HepG2 (cell line): ENCODE measurements at regions not wholly inside any gene's neighbourhood (a gene's known extent, or its start where the extent isn't known, plus 50 kb on each side); places are given as distances from the start of the nearest gene placed in this dataset.

ENCODE experiments used
- ARID2 ChIP-seq: sonication (generic); formaldehyde crosslinking; IDR thresholded peaks from 2 replicates; pipeline ENCODE4 v1.8.1; 2022; ENCODE audit warnings: mild to moderate bottlenecking, missing genetic modification reagents, borderline replicate concordance
- DNMT1 ChIP-seq: sonication (generic); formaldehyde crosslinking; IDR thresholded peaks from 2 replicates; pipeline ENCODE4 v1.5.1; 2020; ENCODE audit warnings: mild to moderate bottlenecking, missing genetic modification reagents
- FOXM1 ChIP-seq: sonication (generic); formaldehyde crosslinking; IDR thresholded peaks from 2 replicates; pipeline ENCODE4 v1.5.0; 2020; ENCODE audit warnings: missing genetic modification reagents
- KDM4B ChIP-seq: sonication (generic); formaldehyde crosslinking; IDR thresholded peaks from 2 replicates; pipeline ENCODE4 v1.4.0; 2020; ENCODE audit warnings: missing genetic modification reagents
- RARA ChIP-seq: IDR thresholded peaks from 2 replicates; pipeline ENCODE4 v1.6.1; 2016; ENCODE audit warnings: missing genetic modification reagents, missing compliant biosample characterization
- REL ChIP-seq: sonication (generic); formaldehyde crosslinking; conservative IDR thresholded peaks from 2 replicates; pipeline ENCODE4 v1.8.0; 2022; ENCODE audit warnings: mild to moderate bottlenecking, missing genetic modification reagents, moderate library complexity
- REPIN1 ChIP-seq: sonication (generic); formaldehyde crosslinking; IDR thresholded peaks from 2 replicates; pipeline ENCODE4 v1.8.0; 2022; ENCODE audit warnings: missing genetic modification reagents, low read depth, mild to moderate bottlenecking, borderline replicate concordance
- SAP130 ChIP-seq: IDR thresholded peaks from 2 replicates; pipeline ENCODE4 v1.6.1; 2016; ENCODE audit warnings: low read depth
- SATB2 ChIP-seq: sonication (generic); formaldehyde crosslinking; IDR thresholded peaks from 2 replicates; pipeline ENCODE4 v1.5.0; 2020; ENCODE audit warnings: missing genetic modification reagents
- TF ChIP-seq, protein P1 (sequence below): sonication (generic); formaldehyde crosslinking; IDR thresholded peaks from 2 replicates; pipeline ENCODE4 v1.8.1; 2023; ENCODE audit warnings: mild to moderate bottlenecking, missing genetic modification reagents, borderline replicate concordance
- TF ChIP-seq, protein P2 (sequence below): sonication (generic); formaldehyde crosslinking; IDR thresholded peaks from 2 replicates; pipeline ENCODE4 v1.5.0; 2020; ENCODE audit warnings: mild to moderate bottlenecking, missing genetic modification reagents, borderline replicate concordance
- TF ChIP-seq, protein P3 (sequence below), 2 experiments: IDR thresholded peaks; 2 replicates each; pipeline ENCODE4 v1.6.1; 2011 to 2012; ENCODE audit warnings: low read length in 2 of 2, borderline replicate concordance in 1 of 2, low read depth in 1 of 2, mild to moderate bottlenecking in 1 of 2, moderate library complexity in 1 of 2
- TF ChIP-seq, protein P4 (sequence below): sonication (generic); formaldehyde crosslinking; IDR thresholded peaks from 2 replicates; pipeline ENCODE4 v1.4.0; 2020; ENCODE audit warnings: missing genetic modification reagents
- TF ChIP-seq, protein P5 (sequence below): sonication (generic); IDR thresholded peaks from 2 replicates; pipeline ENCODE4 v1.6.1; 2016; ENCODE audit warnings: low read depth, borderline replicate concordance
- TF ChIP-seq, protein P6 (sequence below): IDR thresholded peaks from 2 replicates; pipeline ENCODE4 v1.6.1; 2018; ENCODE audit warnings: missing genetic modification reagents

DNA sequence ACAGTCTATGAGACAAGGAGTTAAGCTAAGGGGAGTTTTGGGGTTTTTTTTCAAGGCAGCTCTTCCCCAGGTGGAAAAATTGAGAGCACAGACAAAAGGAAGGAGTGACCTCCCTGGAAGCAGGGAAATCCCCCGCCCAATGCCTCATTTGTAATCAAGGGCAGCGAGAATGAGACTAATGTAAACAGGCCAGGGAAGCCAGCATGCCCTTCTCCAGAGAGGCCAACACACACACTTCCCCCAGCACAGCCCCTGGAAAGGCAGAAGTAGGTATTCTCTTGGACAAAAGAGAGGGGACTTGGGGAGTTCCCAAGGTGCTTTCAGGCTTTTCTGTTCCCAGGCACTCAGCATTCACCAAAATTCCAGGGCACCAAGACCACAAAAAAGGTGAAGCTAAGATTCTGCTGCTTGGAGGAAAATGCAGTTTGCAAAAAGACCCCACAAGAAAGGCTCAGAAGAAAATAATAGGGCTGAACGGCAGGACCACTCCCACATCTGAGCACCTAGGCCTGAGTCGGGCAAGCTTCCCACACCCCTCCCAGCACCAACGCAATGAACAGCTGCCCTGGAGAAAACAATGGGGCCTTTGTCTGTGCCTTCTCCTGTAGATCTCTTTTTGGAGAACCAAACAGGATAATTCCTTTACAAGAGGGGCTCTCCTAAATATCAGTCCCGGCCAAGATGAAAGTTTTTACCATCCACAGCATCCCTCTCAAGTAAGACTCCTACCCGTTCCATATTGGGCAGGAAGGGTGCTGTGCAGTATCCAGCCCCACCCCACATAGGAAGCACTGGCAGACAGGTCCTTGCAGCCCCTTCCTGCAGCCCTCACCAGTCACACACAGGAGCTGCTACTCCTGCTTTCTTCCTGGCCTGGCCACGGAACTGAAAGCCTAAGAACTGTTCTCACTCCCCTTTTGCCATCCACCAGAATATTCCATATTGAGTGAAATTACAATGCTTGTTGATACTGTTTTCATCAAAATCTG, 70.7 kb upstream of the AKIP1 start (continued):
- TF ChIP-seq, protein P1, sequence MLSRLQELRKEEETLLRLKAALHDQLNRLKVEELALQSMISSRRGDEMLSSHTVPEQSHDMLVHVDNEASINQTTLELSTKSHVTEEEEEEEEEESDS (CRISPR knock-in tag), result no peak
- no peak for TF ChIP-seq ARID2 (CRISPR knock-in tag)
- TF ChIP-seq DNMT1, result no peak
- TF ChIP-seq, protein P2, sequence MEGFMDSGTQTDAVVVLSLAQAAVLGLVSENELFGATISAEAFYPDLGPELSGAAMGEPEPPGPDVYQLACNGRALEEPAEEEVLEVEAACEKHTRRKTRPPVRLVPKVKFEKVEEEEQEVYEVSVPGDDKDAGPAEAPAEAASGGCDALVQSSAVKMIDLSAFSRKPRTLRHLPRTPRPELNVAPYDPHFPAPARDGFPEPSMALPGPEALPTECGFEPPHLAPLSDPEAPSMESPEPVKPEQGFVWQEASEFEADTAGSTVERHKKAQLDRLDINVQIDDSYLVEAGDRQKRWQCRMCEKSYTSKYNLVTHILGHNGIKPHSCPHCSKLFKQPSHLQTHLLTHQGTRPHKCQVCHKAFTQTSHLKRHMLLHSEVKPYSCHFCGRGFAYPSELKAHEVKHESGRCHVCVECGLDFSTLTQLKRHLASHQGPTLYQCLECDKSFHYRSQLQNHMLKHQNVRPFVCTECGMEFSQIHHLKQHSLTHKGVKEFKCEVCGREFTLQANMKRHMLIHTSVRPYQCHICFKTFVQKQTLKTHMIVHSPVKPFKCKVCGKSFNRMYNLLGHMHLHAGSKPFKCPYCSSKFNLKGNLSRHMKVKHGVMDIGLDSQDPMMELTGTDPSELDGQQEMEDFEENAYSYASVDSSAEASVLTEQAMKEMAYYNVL (CRISPR knock-in tag), result no peak
- TF ChIP-seq REL (CRISPR knock-in tag), result no peak
- TF ChIP-seq SATB2 (CRISPR knock-in tag), result no peak
- TF ChIP-seq REPIN1 (CRISPR knock-in tag), result no peak
- TF ChIP-seq, protein P3, sequence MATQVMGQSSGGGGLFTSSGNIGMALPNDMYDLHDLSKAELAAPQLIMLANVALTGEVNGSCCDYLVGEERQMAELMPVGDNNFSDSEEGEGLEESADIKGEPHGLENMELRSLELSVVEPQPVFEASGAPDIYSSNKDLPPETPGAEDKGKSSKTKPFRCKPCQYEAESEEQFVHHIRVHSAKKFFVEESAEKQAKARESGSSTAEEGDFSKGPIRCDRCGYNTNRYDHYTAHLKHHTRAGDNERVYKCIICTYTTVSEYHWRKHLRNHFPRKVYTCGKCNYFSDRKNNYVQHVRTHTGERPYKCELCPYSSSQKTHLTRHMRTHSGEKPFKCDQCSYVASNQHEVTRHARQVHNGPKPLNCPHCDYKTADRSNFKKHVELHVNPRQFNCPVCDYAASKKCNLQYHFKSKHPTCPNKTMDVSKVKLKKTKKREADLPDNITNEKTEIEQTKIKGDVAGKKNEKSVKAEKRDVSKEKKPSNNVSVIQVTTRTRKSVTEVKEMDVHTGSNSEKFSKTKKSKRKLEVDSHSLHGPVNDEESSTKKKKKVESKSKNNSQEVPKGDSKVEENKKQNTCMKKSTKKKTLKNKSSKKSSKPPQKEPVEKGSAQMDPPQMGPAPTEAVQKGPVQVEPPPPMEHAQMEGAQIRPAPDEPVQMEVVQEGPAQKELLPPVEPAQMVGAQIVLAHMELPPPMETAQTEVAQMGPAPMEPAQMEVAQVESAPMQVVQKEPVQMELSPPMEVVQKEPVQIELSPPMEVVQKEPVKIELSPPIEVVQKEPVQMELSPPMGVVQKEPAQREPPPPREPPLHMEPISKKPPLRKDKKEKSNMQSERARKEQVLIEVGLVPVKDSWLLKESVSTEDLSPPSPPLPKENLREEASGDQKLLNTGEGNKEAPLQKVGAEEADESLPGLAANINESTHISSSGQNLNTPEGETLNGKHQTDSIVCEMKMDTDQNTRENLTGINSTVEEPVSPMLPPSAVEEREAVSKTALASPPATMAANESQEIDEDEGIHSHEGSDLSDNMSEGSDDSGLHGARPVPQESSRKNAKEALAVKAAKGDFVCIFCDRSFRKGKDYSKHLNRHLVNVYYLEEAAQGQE (IDR thresholded peaks at IDR 0.05; ENCODE audit: borderline replicate concordance in 1 of 2, low read depth in 1 of 2, low read length in 2 of 2), result peak; percentile 1 to 79; a peak in 3 of 4 replicates
- TF ChIP-seq SAP130 (CRISPR knock-in tag), result 0 out of 2 replicates have a peak, but pooled peaks have one; percentile 16
- TF ChIP-seq, protein P4, sequence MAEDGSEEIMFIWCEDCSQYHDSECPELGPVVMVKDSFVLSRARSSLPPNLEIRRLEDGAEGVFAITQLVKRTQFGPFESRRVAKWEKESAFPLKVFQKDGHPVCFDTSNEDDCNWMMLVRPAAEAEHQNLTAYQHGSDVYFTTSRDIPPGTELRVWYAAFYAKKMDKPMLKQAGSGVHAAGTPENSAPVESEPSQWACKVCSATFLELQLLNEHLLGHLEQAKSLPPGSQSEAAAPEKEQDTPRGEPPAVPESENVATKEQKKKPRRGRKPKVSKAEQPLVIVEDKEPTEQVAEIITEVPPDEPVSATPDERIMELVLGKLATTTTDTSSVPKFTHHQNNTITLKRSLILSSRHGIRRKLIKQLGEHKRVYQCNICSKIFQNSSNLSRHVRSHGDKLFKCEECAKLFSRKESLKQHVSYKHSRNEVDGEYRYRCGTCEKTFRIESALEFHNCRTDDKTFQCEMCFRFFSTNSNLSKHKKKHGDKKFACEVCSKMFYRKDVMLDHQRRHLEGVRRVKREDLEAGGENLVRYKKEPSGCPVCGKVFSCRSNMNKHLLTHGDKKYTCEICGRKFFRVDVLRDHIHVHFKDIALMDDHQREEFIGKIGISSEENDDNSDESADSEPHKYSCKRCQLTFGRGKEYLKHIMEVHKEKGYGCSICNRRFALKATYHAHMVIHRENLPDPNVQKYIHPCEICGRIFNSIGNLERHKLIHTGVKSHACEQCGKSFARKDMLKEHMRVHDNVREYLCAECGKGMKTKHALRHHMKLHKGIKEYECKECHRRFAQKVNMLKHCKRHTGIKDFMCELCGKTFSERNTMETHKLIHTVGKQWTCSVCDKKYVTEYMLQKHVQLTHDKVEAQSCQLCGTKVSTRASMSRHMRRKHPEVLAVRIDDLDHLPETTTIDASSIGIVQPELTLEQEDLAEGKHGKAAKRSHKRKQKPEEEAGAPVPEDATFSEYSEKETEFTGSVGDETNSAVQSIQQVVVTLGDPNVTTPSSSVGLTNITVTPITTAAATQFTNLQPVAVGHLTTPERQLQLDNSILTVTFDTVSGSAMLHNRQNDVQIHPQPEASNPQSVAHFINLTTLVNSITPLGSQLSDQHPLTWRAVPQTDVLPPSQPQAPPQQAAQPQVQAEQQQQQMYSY, result no peak
- no peak for TF ChIP-seq KDM4B
- TF ChIP-seq, protein P5, sequence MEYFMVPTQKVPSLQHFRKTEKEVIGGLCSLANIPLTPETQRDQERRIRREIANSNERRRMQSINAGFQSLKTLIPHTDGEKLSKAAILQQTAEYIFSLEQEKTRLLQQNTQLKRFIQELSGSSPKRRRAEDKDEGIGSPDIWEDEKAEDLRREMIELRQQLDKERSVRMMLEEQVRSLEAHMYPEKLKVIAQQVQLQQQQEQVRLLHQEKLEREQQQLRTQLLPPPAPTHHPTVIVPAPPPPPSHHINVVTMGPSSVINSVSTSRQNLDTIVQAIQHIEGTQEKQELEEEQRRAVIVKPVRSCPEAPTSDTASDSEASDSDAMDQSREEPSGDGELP, result peak; percentile 77; the same call in 1 of the 2 replicates
- TF ChIP-seq, protein P6, sequence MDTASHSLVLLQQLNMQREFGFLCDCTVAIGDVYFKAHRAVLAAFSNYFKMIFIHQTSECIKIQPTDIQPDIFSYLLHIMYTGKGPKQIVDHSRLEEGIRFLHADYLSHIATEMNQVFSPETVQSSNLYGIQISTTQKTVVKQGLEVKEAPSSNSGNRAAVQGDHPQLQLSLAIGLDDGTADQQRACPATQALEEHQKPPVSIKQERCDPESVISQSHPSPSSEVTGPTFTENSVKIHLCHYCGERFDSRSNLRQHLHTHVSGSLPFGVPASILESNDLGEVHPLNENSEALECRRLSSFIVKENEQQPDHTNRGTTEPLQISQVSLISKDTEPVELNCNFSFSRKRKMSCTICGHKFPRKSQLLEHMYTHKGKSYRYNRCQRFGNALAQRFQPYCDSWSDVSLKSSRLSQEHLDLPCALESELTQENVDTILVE (CRISPR knock-in tag), result no peak
- TF ChIP-seq RARA (CRISPR knock-in tag), result no peak
- TF ChIP-seq FOXM1 (CRISPR knock-in tag), result no peak
